GF-D8 (cell line): ENCODE measurements at regions not wholly inside any gene's neighbourhood (a gene's known extent, or its start where the extent isn't known, plus 50 kb on each side); places are given as distances from the start of the nearest gene placed in this dataset.
"Not testable (repeated sequence)": the region's sequence is repeated elsewhere in the genome, so short reads cannot be mapped to it uniquely, and the experiment has no call there.

Source experiments
- DNase-seq: peaks from one replicate; lab custom pipeline; 2025; lab: John Stamatoyannopoulos, UW

- DNase-seq = no peak
Observed at GRCh38 chr4:57877047-57877458, 766.9 kb upstream of the IGFBP7 start.

GRCh38 chr4:57875829-57876392, 765.7 kb upstream of the IGFBP7 start:
- no peak for DNase-seq

DNA sequence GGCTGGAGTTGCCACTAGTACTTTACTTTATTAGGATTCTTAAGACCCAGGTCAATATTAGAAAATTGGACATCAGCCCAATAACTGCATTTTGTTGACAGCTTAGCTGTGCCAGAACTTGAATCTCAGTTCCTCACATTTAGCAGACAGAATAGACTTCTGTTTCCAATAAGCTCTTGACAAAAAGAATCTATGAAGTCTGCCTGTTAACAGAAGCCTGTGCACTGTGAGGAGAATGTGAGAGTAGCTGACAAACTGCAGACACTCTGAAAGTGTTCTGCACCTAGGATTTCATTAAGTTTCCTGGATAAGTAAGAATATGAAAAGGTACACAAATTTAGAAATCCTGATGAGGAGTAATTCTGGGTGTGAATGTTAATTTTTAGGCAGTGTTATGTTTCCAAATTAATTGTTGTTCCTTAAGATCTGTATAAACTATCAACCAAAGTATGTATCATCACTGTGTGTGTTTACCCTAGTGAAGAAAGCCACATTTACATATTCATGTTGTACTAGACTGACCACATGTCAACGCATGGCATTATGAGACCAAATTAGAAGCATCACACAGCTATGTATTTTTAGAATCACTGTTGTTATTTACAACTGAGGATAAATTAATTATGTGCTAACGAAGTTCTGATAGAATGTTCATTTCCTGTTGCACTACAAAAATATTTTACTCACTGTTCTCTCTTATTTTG, 756.4 kb upstream of the IGFBP7 start:
- no peak for DNase-seq

DNA sequence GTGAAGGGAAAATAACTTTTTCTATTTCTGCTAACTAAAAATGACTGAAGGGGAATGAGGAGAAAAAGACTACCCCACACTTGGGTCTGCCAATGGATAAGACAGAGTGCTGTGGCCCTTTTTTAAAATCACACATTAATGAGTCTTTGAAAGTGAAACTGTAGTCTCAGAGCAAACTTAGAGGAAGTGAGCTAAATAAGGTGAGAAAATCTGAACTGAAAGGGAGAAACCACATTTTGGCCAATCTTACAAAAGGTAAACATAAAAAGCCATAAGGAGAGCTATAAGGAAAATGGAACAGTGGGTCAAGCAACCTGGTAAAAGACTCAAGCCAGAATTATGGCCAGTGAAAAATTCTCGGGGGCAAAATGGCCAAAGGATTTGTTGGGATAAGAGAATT, 755.1 kb upstream of the IGFBP7 start:
- DNase-seq = no peak

DNA sequence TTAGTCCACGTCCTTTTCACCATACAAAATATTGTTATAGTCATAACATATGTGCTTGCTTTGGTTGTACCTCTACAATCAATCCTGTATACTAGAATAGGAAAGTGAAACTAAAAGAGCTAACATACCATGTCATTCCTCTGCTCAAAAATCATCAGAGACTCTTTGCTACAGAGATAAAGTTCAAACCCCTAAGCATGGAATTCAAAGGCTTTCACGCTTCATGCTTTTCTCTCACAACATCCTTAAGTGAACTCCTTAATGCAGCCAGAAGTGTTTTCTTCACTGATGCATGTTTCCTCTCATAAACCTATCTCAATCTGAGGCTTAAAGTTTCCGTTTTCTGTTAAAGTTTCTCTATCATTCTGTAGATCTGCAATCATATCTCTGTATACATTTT, 744.6 kb upstream of the IGFBP7 start:
- no peak for DNase-seq

DNA sequence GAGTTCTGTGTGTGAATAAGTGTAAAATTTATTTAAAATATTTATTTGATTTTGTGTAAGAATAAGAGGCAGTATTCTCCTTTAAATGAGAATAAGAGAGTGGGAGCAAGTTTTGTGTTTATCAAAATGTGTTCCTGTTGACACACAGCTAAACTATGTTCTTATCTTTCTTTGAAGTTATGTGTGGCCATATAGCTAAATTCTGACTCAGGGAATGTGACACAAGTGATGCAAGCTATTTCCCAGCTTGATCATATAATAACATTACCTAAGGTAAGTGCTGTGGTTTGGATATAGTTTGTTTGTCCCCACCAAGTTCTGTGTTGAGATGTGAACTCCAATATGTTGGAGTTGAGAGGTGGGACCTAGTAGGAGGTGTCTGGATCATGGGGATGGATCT, 740.0 kb upstream of the IGFBP7 start:
- no peak for DNase-seq

DNA sequence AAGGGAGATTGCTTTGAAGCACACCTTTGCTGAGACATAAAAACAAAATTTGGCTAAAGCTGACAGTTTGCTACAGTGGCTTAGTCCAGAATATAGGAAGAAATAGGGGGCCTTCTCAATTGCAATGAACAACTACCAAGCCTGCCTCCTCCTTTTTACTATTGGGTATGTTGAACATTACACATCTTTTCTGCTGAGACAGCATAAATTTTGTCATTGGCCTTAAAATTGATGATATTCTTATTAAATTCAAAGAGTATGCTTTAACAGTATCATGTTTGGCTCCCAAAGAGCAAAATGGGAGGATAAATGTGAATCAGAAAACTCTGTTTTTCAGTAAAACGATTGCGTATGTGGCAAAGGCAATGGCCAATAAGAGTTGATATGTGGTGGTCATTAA, 721.9 kb upstream of the IGFBP7 start:
- no peak for DNase-seq

- DNase-seq = no peak
Observed at GRCh38 chr4:57789666-57790065, 679.5 kb upstream of the IGFBP7 start.

DNA sequence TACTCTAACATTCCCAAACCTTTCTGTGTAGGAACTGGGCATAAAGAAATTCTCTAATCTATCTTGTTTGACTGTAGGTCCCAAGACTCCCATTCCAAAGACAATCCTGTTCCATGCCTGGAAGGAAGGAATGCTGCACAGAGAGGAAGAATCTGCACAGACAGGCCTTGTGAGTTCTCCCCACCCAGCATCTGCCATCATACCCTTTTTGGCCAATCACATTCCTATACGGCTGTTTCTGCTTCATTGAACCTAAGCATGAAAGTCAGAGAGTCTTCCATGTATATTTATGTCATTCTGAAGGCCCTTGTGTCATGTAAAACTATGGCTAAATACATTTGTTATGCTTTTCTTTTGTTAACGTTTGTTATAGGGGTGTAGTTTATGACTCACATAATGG, 667.7 kb upstream of the IGFBP7 start:
- DNase-seq = no peak

- DNase-seq = no peak
Observed at GRCh38 chr4:57774681-57775080, 664.5 kb upstream of the IGFBP7 start.

DNA sequence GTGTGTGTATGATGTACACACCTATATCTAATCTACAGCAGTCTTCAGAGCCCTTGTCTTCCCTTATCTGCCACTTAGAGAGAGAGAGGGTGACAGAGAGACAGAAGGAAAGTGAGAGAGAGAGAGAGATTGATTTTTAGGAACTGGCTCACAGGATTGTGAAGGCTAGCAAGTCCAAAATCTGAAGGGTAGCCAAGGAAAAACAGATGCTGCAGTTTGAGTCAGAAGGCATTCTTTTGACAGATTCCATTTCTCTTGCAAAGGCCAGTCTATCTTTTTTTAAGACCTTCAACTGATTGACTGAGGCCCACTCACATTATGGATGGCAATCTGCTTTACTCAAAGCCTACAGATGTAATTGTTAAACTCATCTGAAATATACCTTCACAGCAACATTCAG, 664.0 kb upstream of the IGFBP7 start:
- no peak for DNase-seq

- DNase-seq = no peak
Observed at GRCh38 chr4:57766341-57766740, 656.2 kb upstream of the IGFBP7 start.

DNA sequence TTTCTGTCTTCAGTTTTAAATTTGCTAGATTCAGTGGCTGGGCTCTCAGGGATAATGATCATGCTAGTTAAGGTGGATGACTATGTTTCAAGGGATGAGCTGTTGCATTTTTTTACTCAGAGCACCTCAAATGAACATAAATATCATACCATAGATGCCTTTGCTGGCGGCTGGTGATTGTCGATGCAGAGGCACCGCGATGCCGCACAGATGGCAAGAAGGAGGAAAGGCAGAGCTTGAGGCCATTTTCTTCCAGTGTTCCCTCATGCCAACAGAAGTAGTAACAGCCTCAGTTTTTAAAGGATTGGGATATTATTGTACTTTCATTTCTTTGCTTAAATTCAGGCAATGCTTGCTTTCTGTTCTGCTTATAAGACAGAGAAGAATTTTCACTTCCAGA, 654.7 kb upstream of the IGFBP7 start:
- no peak for DNase-seq

- DNase-seq = no peak
Observed at GRCh38 chr4:57763070-57763469, 652.9 kb upstream of the IGFBP7 start.

- no peak for DNase-seq
Observed at GRCh38 chr4:57740625-57741190, 630.5 kb upstream of the IGFBP7 start.

DNA sequence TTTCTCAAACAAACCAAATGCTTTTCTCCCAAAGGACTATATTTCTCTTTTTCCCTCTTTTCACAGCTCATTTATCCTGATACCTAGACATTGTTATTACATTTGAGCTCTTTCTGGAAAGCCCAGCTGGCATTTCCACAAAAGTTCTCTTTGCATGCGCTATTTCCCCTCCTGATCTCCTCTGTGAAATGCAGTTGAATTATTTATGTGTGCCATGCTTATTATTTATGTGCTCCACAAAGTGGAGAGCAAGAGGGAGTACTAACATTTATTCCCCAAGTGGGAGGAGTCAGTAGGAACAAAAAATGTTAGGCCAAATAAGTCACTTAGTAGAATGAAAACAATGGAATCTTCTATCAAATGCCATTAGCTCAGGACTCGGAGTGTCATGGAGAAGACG, 626.6 kb upstream of the IGFBP7 start:
- DNase-seq = no peak

- DNase-seq = no peak
Observed at GRCh38 chr4:57734104-57734670, 624.0 kb upstream of the IGFBP7 start.

DNA sequence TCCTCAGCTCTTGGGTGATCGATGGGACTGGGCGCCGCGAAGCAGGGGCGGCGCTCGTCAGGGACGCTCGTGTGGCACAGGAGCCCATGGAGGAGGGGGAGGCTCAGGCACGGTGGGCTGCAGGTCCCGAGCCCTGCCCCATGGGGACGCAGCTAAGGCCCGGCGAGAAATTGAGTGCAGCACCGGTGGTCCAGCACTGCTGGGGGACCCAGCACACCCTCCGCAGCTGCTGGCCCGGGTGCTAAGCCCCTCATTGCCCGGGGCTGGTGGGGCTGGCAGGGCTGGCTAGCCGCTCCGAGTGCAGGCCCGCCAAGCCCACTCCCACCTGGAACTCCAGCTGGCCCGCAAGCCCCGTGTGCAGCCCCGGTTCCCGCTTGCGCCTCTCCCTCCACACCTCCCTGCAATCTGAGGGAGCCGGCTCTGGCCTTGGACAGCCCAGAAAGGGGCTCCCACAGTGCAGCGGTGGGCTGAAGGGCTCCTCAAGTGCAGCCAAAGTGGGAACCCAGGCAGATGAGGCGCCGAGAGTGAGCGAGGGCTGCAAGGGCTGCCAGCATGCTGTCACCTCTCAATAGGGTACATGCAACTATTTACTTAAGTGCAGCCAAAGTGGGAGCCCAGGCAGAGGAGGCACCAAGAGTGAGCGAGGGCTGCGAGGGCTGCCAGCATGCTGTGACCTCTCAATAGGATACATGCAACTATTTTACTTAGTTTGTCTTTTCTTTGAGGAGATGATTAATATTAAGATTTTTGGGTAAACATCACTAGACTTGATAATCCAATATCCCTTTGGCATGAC, 619.8 kb upstream of the IGFBP7 start:
- DNase-seq = not testable (repeated sequence)

DNA sequence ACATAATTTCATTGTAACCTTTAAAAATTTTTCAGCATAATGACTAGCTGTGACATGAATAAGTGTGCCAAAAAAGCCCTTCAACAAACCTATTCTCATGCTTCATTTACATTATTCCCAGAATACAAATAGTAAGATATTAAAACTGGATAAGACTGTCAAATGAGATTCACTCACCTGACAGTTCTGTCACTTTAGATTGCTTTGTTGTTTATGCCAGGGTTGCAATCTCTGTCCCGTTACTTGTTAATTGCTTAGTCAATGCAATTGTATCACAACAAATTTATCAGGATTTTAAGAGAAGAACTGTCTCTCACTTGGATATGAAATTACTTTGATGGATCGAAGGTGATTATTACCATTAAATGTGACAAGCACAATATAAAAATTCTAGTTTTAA, 616.0 kb upstream of the IGFBP7 start:
- no peak for DNase-seq

- DNase-seq = no peak
Observed at GRCh38 chr4:57719456-57719855, 609.3 kb upstream of the IGFBP7 start.

GRCh38 chr4:57714313-57714712, 604.1 kb upstream of the IGFBP7 start:
- DNase-seq = not testable (repeated sequence)

DNA sequence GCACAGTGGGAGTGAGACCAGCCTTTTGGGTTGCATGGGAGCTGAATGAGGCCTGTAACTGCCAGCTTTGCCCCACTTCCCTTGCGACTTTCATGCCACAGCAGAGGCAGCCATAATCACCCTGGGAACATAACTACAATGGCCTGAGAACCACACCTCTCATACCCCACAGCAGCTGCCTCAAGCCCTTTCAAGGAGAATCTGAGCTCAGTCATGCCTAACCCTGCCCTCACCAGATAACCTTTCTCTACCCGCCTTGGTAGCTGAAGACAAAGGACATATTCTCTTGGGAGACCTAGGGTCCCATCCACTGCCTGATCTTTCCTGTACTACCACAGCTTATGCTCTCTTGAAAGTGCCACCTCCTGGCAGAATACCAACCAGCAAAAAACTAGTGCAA, 599.9 kb upstream of the IGFBP7 start:
- no peak for DNase-seq

GRCh38 chr4:57691370-57691769, 581.2 kb upstream of the IGFBP7 start:
- no peak for DNase-seq
